Activated B cell treated with CpG ODN at 0.5 μM for 24 hours (primary cell): ENCODE measurements at regions not wholly inside any gene's neighbourhood (a gene's known extent, or its start where the extent isn't known, plus 50 kb on each side); places are given as distances from the start of the nearest gene placed in this dataset.

Experiments
- ATAC-seq: fragments of 200-7000 bp; cut with Tn5 transposase; one replicate; pipeline ENCODE4 v1.10.0; 2021; ENCODE audit warnings: low read depth, mild to moderate bottlenecking, moderate library complexity
- CTCF ChIA-PET: fragments of 350-600 bp; sonication (Branson Sonifier 250); formaldehyde crosslinking; loops from one replicate; lab custom pipeline; 2021; ENCODE audit warnings: antibody characterized with exemption; lab: Charles Lee
- POLR2A ChIA-PET: fragments of 350-600 bp; sonication (Branson Sonifier 250); formaldehyde crosslinking; loops from one replicate; lab custom pipeline; 2021; ENCODE audit warnings: antibody characterized with exemption; lab: Charles Lee
- DNase-seq: peaks from one replicate; pipeline ENCODE4 v3.0.0; 2022
- H3K27ac Mint-ChIP-seq: one replicate; pipeline ENCODE4 v1.8.0; 2020; ENCODE audit warnings: mixed read lengths
- H3K27me3 Mint-ChIP-seq: one replicate; pipeline ENCODE4 v1.8.0; 2021; ENCODE audit warnings: mixed read lengths
- H3K36me3 Mint-ChIP-seq: one replicate; pipeline ENCODE4 v1.8.0; 2021; ENCODE audit warnings: low read depth, mixed read lengths
- H3K4me1 Mint-ChIP-seq: one replicate; pipeline ENCODE4 v1.8.0; 2021; ENCODE audit warnings: mixed read lengths
- H3K4me3 Mint-ChIP-seq: one replicate; pipeline ENCODE4 v1.8.0; 2020; ENCODE audit warnings: mild to moderate bottlenecking, mixed read lengths
- H3K9me3 Mint-ChIP-seq: one replicate; pipeline ENCODE4 v1.8.0; 2020; ENCODE audit warnings: mixed read lengths
- CTCF ChIP-seq: fragments of 200-600 bp; IDR thresholded peaks from one replicate; pipeline ENCODE4 v1.8.0; 2022; ENCODE audit warnings: antibody characterized with exemption, mild to moderate bottlenecking
- intact Hi-C: fragments of 100-400 bp; cut with micrococcal nuclease; formaldehyde crosslinking; loops from one replicate; pipeline ENCODE4 v1.15.1; 2024

DNA sequence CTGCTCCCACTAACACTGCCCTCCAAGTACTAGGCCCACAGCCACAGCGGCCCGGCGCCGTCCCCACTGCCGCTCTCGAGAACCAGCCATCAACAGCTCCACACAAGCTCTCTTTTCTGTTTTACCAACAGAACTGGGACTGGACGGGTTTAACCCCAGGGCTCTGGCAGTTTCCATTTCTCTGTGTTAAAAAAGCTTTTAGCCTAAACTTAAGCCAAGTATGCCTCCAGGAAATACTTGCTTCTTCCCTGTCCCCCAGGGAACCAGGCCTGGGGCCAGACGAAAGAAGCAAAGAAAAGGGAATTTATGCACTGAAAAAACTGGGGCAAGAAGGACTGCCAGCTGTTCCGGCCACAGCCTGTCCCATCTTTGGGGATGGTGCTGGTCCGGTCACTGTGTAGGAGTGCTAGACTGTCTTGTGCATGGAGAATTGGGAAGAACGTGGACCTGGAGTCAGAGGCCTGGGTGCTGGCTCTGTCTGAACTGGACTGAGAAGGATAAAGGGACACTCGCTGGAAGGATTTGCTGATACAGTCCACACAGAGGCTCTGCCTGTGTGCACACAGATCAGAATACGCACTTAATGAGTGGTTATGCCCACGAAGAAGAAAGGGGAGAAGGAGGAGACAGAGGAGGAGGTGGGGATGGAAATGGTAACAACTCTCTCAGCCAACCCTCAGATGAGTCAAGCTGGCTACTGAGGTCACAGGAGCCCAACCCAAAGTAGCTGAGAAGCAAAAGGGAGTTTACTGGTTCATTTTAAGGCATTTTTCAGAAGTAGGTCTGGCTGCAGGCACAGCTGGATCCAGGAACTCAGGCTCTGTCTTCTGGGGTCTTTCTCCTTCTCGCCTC lies 254.4 kb upstream of the PMEPA1 start:
- Mint-ChIP-seq H3K4me1 (no peaks in the 10 kb centered on the region), H3K27ac (no peak overlapping the region), H3K9me3 (no peaks in the 10 kb centered on the region), H3K27me3 (peaks cover 26% of the 10 kb centered on the region), H3K4me3 (no peak overlapping the region), H3K36me3 (no peaks in the 10 kb centered on the region)
- ATAC-seq = no peak
- intact Hi-C loops = no loop called here
- ChIA-PET CTCF (no interaction called here), POLR2A (no interaction called here)
- no peak for DNase-seq
- no peak for TF ChIP-seq CTCF

GRCh38 chr20:57960803-57961575 lies 251.2 kb upstream of the PMEPA1 start:
- no peaks in the 10 kb centered on the region for H3K9me3 Mint-ChIP-seq
- ATAC-seq (no peak), DNase-seq (no peak)
- no peak overlapping the region for H3K27ac Mint-ChIP-seq
- no peak overlapping the region for H3K4me3 Mint-ChIP-seq
- no peaks in the 10 kb centered on the region for H3K4me1 Mint-ChIP-seq
- no peaks in the 10 kb centered on the region for H3K36me3 Mint-ChIP-seq
- H3K27me3 Mint-ChIP-seq = peaks cover 10% of the 10 kb centered on the region
- CTCF ChIA-PET = no interaction called here
- POLR2A ChIA-PET = no interaction called here
- intact Hi-C loops = no loop called here
- no peak for TF ChIP-seq CTCF

- Mint-ChIP-seq H3K27me3 (peaks cover 7% of the 10 kb centered on the region), H3K4me3 (no peak overlapping the region), H3K4me1 (no peaks in the 10 kb centered on the region), H3K27ac (no peak overlapping the region), H3K9me3 (peaks cover 4% of the 10 kb centered on the region), H3K36me3 (no peaks in the 10 kb centered on the region)
- CTCF ChIA-PET = no interaction called here
- ATAC-seq (no peak), DNase-seq (no peak)
- no peak for TF ChIP-seq CTCF
- POLR2A ChIA-PET = no interaction called here
- intact Hi-C loops = no loop called here
Measured at GRCh38 chr20:57959589-57959988, 249.8 kb upstream of the PMEPA1 start.

DNA sequence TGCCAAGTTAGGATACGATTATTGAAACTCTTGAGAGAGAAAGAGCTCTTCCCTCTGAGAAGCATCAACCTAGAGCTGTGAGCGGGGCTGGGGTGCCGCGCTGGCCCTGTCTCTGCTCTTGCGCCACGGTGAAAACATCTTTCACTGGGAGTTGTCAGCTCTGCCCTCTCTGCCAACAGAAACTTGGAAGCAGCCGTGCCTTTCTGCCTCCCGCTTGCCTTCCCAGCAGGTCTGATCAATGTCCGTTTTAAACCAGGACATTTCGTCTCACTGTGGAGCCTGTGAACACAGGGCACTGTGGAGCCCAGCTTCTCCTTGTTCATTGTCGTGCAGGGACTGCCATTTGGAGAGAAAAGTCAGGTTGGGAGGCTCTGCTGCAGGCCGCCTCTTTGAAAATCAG lies 249.2 kb upstream of the PMEPA1 start:
- intact Hi-C loops = no loop called here
- peaks cover 4% of the 10 kb centered on the region for H3K9me3 Mint-ChIP-seq
- no peak for ATAC-seq
- peaks cover 3% of the 10 kb centered on the region for H3K27me3 Mint-ChIP-seq
- H3K4me1 Mint-ChIP-seq = no peaks in the 10 kb centered on the region
- H3K36me3 Mint-ChIP-seq = no peaks in the 10 kb centered on the region
- TF ChIP-seq CTCF = no peak
- no peak overlapping the region for H3K27ac Mint-ChIP-seq
- no peak overlapping the region for H3K4me3 Mint-ChIP-seq
- ChIA-PET POLR2A (no interaction called here), CTCF (no interaction called here)
- no peak for DNase-seq

DNA sequence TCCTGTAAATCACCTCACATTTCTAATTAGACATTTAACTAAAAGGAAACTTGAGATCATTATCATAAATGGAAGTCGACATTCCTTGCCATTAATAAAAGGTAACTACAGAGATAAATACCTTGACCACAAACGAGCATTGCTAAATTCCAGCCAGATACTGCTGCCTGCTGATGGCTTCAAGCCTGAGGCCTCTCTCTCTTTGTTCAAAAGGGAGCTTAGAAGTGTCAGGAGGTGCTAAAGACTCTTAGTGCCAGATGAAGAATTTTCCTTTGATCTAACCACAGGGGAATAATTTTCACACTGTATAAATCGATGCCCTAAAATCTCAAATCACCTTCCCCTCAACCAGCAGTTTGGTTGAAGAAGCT lies 248.2 kb upstream of the PMEPA1 start:
- CTCF ChIA-PET = no interaction called here
- ATAC-seq = no peak
- peaks cover 3% of the 10 kb centered on the region for H3K27me3 Mint-ChIP-seq
- no peaks in the 10 kb centered on the region for H3K36me3 Mint-ChIP-seq
- TF ChIP-seq CTCF = no peak
- H3K4me3 Mint-ChIP-seq = no peak overlapping the region
- H3K4me1 Mint-ChIP-seq = no peaks in the 10 kb centered on the region
- intact Hi-C loops = no loop called here
- POLR2A ChIA-PET = no interaction called here
- no peak for DNase-seq
- H3K9me3 Mint-ChIP-seq = peaks cover 4% of the 10 kb centered on the region
- no peak overlapping the region for H3K27ac Mint-ChIP-seq
